OCI-LY7 (cell line): ENCODE measurements at regions not wholly inside any gene's neighbourhood (a gene's known extent, or its start where the extent isn't known, plus 50 kb on each side); places are given as distances from the start of the nearest gene placed in this dataset.

Experiments used
- BruUV-seq: library from RNA; stranded (reverse); fragments of 400-500 nt; replicated peaks from 2 replicates; lab custom pipeline; 2021; lab: Mats Ljungman, UMichigan
- CTCF ChIA-PET: fragments of 300-600 bp; sonication (Branson Sonifier 250); formaldehyde crosslinking; loops from one replicate; lab custom pipeline; 2022; ENCODE audit warnings: antibody characterized with exemption; ENCODE audit not compliant: unreplicated experiment; lab: Charles Lee
- POLR2A ChIA-PET: fragments of 300-600 bp; sonication (Branson Sonifier 250); formaldehyde crosslinking; loops from one replicate; lab custom pipeline; 2022; ENCODE audit warnings: antibody characterized with exemption; lab: Charles Lee
- DNase-seq: peaks from one replicate; pipeline ENCODE4 v3.0.0-alpha.2; 2015; ENCODE audit warnings: low spot score
- H2AFZ ChIP-seq: fragments of 200-600 bp; sonication (generic), shearing (Covaris generic); 2 replicates; pipeline ENCODE4 v1.6.1; 2014; ENCODE audit warnings: mild to moderate bottlenecking, antibody characterized with exemption, low read length, moderate library complexity
- H3K27ac ChIP-seq: fragments of 200-600 bp; sonication (generic); 2 replicates; pipeline ENCODE4 v1.5.1; 2014; ENCODE audit warnings: mixed run types, low read depth, mild to moderate bottlenecking, moderate library complexity, low read length, inconsistent platforms; ENCODE audit not compliant: poor library complexity, severe bottlenecking
- H3K36me3 ChIP-seq: fragments of 200-600 bp; sonication (generic); 2 replicates; pipeline ENCODE4 v1.6.1; 2014; ENCODE audit warnings: mild to moderate bottlenecking, antibody characterized with exemption, low read length, moderate library complexity, mixed read lengths; ENCODE audit not compliant: insufficient read depth
- H3K4me1 ChIP-seq: fragments of 200-600 bp; sonication (generic); 2 replicates; pipeline ENCODE4 v1.5.1; 2014; ENCODE audit warnings: mild to moderate bottlenecking, low read length; ENCODE audit not compliant: insufficient read depth, poor library complexity, severe bottlenecking
- H3K4me2 ChIP-seq: fragments of 200-600 bp; sonication (generic); 2 replicates; pipeline ENCODE4 v1.6.1; 2014; ENCODE audit warnings: mild to moderate bottlenecking, low read length
- H3K4me3 ChIP-seq: fragments of 200-600 bp; sonication (generic); 2 replicates; pipeline ENCODE4 v1.5.1; 2014; ENCODE audit warnings: mild to moderate bottlenecking, low read depth, low read length; ENCODE audit not compliant: poor library complexity, severe bottlenecking
- H3K79me2 ChIP-seq: fragments of 200-600 bp; sonication (generic); 2 replicates; pipeline ENCODE4 v1.6.1; 2016; ENCODE audit warnings: low read depth, mild to moderate bottlenecking, low read length, moderate library complexity, mixed read lengths; ENCODE audit not compliant: insufficient read depth
- H3K9me2 ChIP-seq: fragments of 200-600 bp; sonication (generic); 2 replicates; pipeline ENCODE4 v1.6.1; 2016; ENCODE audit warnings: mild to moderate bottlenecking, low read length, mixed read lengths; ENCODE audit not compliant: insufficient read depth
- H3K9me3 ChIP-seq: fragments of 200-600 bp; sonication (generic); 2 replicates; pipeline ENCODE4 v1.6.1; 2014; ENCODE audit warnings: mild to moderate bottlenecking, mixed run types, low read length, mixed read lengths
- H4K20me1 ChIP-seq: fragments of 200-600 bp; sonication (generic); 2 replicates; pipeline ENCODE4 v1.6.1; 2014; ENCODE audit warnings: mild to moderate bottlenecking, antibody characterized with exemption, low read length, moderate library complexity, mixed read lengths; ENCODE audit not compliant: insufficient read depth
- CTCF ChIP-seq: fragments of 200-600 bp; sonication (generic); conservative IDR thresholded peaks from 2 replicates; pipeline ENCODE4 v1.5.1; 2014; ENCODE audit warnings: mild to moderate bottlenecking, antibody characterized with exemption, low read length, moderate library complexity, mixed read lengths
- EZH2phosphoT487 ChIP-seq: fragments of 200-600 bp; sonication (generic); IDR thresholded peaks from 2 replicates; pipeline ENCODE4 v1.6.1; 2018; ENCODE audit warnings: low read depth, borderline replicate concordance, mild to moderate bottlenecking, mixed run types, antibody characterized with exemption, low read length, moderate library complexity, mixed read lengths
- intact Hi-C: fragments of 100-400 bp; cut with micrococcal nuclease; formaldehyde crosslinking; loops from one replicate; pipeline ENCODE4 v1.10.0; 2022; ENCODE audit not compliant: unreplicated experiment

GRCh38 chr22:48669986-48670716, 1157.5 kb downstream of the BRD1 start:
- intact Hi-C loops = no loop called here
- Histone ChIP-seq H3K79me2 (no peaks in the 10 kb centered on the region), H3K9me2 (no peaks in the 10 kb centered on the region), H3K27ac (no peak overlapping the region), H3K4me3 (no peak overlapping the region), H2AFZ (no peak overlapping the region), H3K4me2 (no peak overlapping the region), H4K20me1 (no peaks in the 10 kb centered on the region), H3K4me1 (no peaks in the 10 kb centered on the region), H3K9me3 (peaks cover 10% of the 10 kb centered on the region; the same call in 1 of the 2 replicates), H3K36me3 (no peaks in the 10 kb centered on the region)
- no TSS peak for BruUV-seq
- POLR2A ChIA-PET = no interaction called here
- CTCF ChIA-PET = no interaction called here
- DNase-seq = no peak
- TF ChIP-seq CTCF (no peak), EZH2phosphoT487 (no peak)

GRCh38 chr22:48669226-48669625, 1158.4 kb downstream of the BRD1 start:
- H2AFZ ChIP-seq = no peak overlapping the region
- no peaks in the 10 kb centered on the region for H4K20me1 ChIP-seq
- ChIA-PET POLR2A (no interaction called here), CTCF (no interaction called here)
- H3K9me3 ChIP-seq = peaks cover 11% of the 10 kb centered on the region; the same call in 1 of the 2 replicates
- intact Hi-C loops = no loop called here
- no peaks in the 10 kb centered on the region for H3K9me2 ChIP-seq
- H3K4me2 ChIP-seq = no peak overlapping the region
- BruUV-seq = no TSS peak
- no peaks in the 10 kb centered on the region for H3K36me3 ChIP-seq
- H3K4me1 ChIP-seq = no peaks in the 10 kb centered on the region
- H3K79me2 ChIP-seq = no peaks in the 10 kb centered on the region
- H3K4me3 ChIP-seq = no peak overlapping the region
- H3K27ac ChIP-seq = no peak overlapping the region
- DNase-seq = no peak
- no peak for TF ChIP-seq CTCF

GRCh38 chr22:48667289-48667688, 1160.4 kb downstream of the BRD1 start:
- Histone ChIP-seq H3K9me3 (peaks cover 19% of the 10 kb centered on the region; the same call in 1 of the 2 replicates), H3K36me3 (no peaks in the 10 kb centered on the region), H3K4me2 (no peak overlapping the region), H4K20me1 (no peaks in the 10 kb centered on the region), H3K4me3 (no peak overlapping the region), H3K9me2 (no peaks in the 10 kb centered on the region), H3K27ac (no peak overlapping the region), H3K4me1 (no peaks in the 10 kb centered on the region), H3K79me2 (no peaks in the 10 kb centered on the region), H2AFZ (no peak overlapping the region)
- POLR2A ChIA-PET = no interaction called here
- CTCF ChIA-PET = no interaction called here
- TF ChIP-seq CTCF (no peak), EZH2phosphoT487 (no peak)
- intact Hi-C loops = no loop called here
- DNase-seq = no peak
- BruUV-seq = no TSS peak
